GM13976 (cell line): ENCODE measurements at regions not wholly inside any gene's neighbourhood (a gene's known extent, or its start where the extent isn't known, plus 50 kb on each side); places are given as distances from the start of the nearest gene placed in this dataset.

ENCODE experiments used
- DNase-seq: peaks from one replicate; pipeline ENCODE4 v3.0.0; 2012; ENCODE audit warnings: low spot score
- in situ Hi-C: fragments of 300-500 bp; cut with MboI; formaldehyde crosslinking; loops from one replicate; pipeline ENCODE4 v1.12.0; 2022; ENCODE audit warnings: low sequenced_read_pairs, mixed read lengths, inconsistent platforms; ENCODE audit not compliant: unreplicated experiment
- TF ChIP-seq, protein P1 (sequence below): IDR thresholded peaks from 2 replicates; pipeline ENCODE4 v1.5.1; 2012; ENCODE audit warnings: borderline replicate concordance, mild to moderate bottlenecking; ENCODE audit not compliant: insufficient read depth; ENCODE audit errors: extremely low read depth, missing control alignments, control extremely low read depth

DNA sequence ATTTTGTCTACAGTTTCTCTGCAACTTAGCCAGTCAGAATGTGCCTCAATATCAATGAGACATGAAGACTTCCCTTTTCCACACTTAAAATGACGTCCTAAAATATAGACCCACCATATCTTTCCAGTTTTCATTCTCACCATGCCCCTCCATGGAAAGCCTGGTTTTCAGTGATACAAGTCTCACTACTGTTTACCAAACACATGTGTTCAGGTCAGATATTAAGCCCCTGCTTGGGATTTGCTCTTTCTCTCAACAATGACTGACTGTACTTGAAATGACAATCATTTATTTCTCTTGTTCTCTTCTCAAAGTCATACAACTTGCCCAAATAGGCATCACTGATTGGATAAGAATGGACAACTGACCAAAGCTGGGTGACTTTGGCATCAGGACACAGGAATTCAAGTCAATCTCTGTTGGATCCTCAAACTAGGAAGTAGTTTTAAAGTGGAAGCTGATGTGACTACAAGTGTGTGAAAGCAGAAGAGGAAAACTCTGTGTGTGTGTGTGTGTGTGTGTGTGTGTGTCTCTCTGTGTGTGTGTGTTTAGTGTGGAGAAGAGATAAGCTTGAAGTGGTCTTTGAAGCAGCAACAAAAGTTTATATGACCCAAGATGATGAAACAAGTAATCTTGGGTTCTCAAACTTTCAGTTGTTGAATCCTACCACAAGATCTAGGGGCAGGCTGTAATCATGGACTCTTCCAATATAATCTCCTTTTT is 217.4 kb upstream of the FGF13 start:
- TF ChIP-seq, protein P1, sequence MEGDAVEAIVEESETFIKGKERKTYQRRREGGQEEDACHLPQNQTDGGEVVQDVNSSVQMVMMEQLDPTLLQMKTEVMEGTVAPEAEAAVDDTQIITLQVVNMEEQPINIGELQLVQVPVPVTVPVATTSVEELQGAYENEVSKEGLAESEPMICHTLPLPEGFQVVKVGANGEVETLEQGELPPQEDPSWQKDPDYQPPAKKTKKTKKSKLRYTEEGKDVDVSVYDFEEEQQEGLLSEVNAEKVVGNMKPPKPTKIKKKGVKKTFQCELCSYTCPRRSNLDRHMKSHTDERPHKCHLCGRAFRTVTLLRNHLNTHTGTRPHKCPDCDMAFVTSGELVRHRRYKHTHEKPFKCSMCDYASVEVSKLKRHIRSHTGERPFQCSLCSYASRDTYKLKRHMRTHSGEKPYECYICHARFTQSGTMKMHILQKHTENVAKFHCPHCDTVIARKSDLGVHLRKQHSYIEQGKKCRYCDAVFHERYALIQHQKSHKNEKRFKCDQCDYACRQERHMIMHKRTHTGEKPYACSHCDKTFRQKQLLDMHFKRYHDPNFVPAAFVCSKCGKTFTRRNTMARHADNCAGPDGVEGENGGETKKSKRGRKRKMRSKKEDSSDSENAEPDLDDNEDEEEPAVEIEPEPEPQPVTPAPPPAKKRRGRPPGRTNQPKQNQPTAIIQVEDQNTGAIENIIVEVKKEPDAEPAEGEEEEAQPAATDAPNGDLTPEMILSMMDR = no peak
- no peak for DNase-seq
- in situ Hi-C loops = no loop called here

DNA sequence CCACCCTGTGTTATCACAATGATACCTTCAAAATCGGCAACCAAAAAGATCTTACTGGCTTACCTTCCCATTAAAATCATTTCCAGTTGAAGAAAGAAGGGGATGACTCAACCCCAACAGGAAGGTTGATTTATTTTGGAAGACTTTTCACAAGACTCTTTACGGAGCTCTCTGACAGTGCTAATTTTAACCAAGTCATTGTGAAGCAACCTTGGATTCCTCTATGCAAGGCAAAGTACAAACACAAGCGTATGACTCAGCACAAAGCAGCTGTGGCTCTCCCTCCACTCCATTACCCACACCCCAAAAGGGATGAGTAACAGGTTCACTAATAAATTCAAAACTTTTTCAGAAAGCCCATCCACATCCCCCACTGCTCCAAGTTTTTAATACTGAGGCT is 213.8 kb upstream of the FGF13 start:
- in situ Hi-C loops = no loop called here
- DNase-seq = no peak
- TF ChIP-seq, protein P1 = no peak

DNA sequence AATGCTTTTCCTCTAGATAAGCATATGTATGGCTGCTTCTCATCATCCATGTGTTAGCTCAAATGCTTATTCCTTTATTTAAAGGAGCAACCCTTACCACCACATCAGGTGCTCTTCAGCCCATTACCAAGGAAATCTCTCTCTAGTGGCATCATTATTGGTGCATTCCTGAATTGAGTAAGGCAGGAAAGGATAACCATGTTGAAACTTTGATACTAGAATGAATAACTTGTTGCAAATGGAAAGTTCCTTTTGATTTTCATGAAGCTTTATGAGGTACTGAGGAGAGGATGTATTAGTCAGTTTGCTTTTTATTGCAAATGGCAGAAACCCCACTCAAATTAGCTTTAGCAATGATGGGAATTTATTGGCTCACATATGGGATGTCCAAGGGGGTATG is 212.3 kb upstream of the FGF13 start:
- DNase-seq = no peak
- in situ Hi-C loops = no loop called here
- TF ChIP-seq, protein P1 = no peak

DNA sequence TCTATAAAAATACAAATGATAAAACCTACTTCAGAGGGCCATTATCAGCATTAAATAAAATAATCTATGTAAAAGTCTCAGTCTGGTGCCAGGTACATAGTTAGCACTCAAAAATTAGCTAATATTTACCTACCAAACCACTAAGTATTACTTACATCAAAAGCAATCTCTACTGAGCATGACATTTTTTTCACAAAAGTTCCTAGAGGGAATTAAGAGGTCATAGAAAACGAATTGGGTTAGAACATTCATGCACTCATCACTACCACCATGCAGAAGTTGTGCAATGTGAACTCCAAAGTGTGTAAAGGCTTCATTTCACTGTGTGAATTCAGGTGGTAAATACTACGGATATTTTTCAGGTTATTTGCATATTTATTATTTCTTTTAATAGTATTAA is 209.5 kb upstream of the FGF13 start:
- in situ Hi-C loops = no loop called here
- no peak for DNase-seq
- TF ChIP-seq, protein P1 = no peak

DNA sequence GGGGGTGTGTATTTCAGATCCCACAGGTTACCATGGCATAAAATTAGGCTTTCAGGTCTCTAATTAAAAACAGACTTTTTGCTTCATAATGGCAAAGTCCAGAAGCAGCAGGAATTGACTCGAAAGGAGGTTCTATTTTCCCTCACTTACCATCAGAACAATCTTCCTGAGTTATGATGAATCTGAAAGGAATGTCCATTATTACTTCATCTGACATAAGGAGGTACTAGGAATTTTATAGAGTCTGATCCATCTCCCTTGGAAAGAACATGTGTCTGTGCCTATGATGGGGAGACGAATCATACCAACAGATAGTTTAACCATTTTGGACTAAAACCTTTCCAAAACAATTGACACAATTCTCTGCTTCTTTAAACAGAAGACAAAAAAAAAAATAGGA is 206.3 kb upstream of the FGF13 start:
- in situ Hi-C loops = no loop called here
- TF ChIP-seq, protein P1 = no peak
- no peak for DNase-seq

DNA sequence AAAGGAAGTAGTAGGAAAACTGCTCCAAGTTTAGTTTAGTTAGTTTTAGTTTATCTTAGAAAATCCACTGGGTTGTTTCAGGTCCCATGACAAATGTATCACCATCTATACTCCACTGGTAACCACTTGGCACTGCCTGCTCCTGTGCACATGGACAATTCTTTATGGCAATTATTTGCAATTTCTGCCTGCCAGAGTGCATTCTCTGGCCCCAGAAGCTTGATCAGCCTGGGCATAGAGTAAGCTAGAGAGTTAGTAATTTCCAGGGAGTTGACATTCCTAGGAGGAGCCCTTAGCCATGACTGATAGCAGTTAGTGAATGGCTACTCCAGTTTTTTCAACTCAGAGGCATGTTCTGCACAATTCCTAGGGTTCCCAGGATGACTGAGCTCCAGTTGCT is 203.2 kb upstream of the FGF13 start:
- in situ Hi-C loops = no loop called here
- TF ChIP-seq, protein P1 = no peak
- no peak for DNase-seq

DNA sequence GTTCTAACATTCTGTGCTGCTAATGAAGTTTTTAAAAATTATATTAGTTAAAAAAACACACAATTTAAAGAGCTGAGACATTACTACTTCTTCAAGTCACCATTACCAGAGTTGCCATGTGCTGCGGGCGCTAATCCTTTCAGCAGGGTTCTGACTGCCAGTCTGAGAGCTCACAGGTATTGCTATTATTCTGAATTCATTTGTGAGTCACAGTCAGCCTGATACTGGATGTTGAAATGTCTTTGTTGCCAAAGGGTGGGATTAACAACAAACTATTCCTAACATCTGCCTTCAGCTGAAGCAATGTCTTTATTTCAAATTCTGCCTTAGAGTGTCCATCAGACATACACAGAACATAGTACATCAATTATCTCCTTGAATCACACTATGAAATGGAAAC is 197.1 kb upstream of the FGF13 start:
- TF ChIP-seq, protein P1 = no peak
- in situ Hi-C loops = no loop called here
- no peak for DNase-seq
